CD4-positive, alpha-beta T cell treated with Interferon alpha-2 for 1 hour (primary cell): ENCODE measurements at regions not wholly inside any gene's neighbourhood (a gene's known extent, or its start where the extent isn't known, plus 50 kb on each side); places are given as distances from the start of the nearest gene placed in this dataset.

Experiments used
- DNase-seq, 2 donors: peaks; one replicate each; pipeline ENCODE4 v3.0.0-alpha.2; 2020 to 2022

GRCh38 chr6:40265615-40266014 lies 321.5 kb downstream of the LRFN2 start:
- no peak for DNase-seq

- no peak for DNase-seq
These were observed 323.2 kb downstream of the LRFN2 start for GRCh38 chr6:40263970-40264369.

- no peak for DNase-seq
These were observed 324.8 kb downstream of the LRFN2 start for GRCh38 chr6:40262363-40262762.

GRCh38 chr6:40258531-40258930 lies 324.3 kb upstream of the MOCS1 start:
- no peak for DNase-seq

- no peak for DNase-seq
These were observed 322.6 kb upstream of the MOCS1 start for GRCh38 chr6:40256831-40257230.

- no peak for DNase-seq
These were observed 322.0 kb upstream of the MOCS1 start for GRCh38 chr6:40256224-40256623.

GRCh38 chr6:40253420-40253819 lies 319.2 kb upstream of the MOCS1 start:
- no peak for DNase-seq

GRCh38 chr6:40252531-40253258 lies 318.4 kb upstream of the MOCS1 start:
- DNase-seq: no peak

- DNase-seq: no peak
These were observed 317.5 kb upstream of the MOCS1 start for GRCh38 chr6:40251637-40252300.

- no peak for DNase-seq
These were observed 315.7 kb upstream of the MOCS1 start for GRCh38 chr6:40249935-40250334.

- no peak for DNase-seq
These were observed 313.4 kb upstream of the MOCS1 start for GRCh38 chr6:40247516-40248115.

GRCh38 chr6:40244699-40245098 lies 310.4 kb upstream of the MOCS1 start:
- no peak for DNase-seq

- DNase-seq: no peak
These were observed 298.4 kb upstream of the MOCS1 start for GRCh38 chr6:40232698-40233097.

- no peak for DNase-seq
These were observed 293.5 kb upstream of the MOCS1 start for GRCh38 chr6:40227735-40228134.

GRCh38 chr6:40222354-40222753 lies 288.1 kb upstream of the MOCS1 start:
- DNase-seq: no peak

GRCh38 chr6:40219799-40220198 lies 285.5 kb upstream of the MOCS1 start:
- no peak for DNase-seq

GRCh38 chr6:40210628-40211056 lies 276.4 kb upstream of the MOCS1 start:
- no peak for DNase-seq

GRCh38 chr6:40205801-40206200 lies 271.5 kb upstream of the MOCS1 start:
- DNase-seq: no peak

- DNase-seq: no peak
These were observed 270.7 kb upstream of the MOCS1 start for GRCh38 chr6:40205004-40205403.

- no peak for DNase-seq
These were observed 263.1 kb upstream of the MOCS1 start for GRCh38 chr6:40197371-40197770.

GRCh38 chr6:40196135-40196518 lies 261.9 kb upstream of the MOCS1 start:
- no peak for DNase-seq

GRCh38 chr6:40195428-40196134 lies 261.3 kb upstream of the MOCS1 start:
- no peak for DNase-seq

- DNase-seq: no peak
These were observed 260.3 kb upstream of the MOCS1 start for GRCh38 chr6:40194447-40195170.
